ENCODE measurements at regions not wholly inside any gene's neighbourhood (a gene's known extent, or its start where the extent isn't known, plus 50 kb on each side); places are given as distances from the start of the nearest gene placed in this dataset.

- DNase-seq = no peak
Measured at GRCh38 chr7:45359250-45359649, 201.7 kb downstream of the RAMP3 start.

GRCh38 chr7:45359776-45360175 is 202.2 kb downstream of the RAMP3 start:
- no peak for DNase-seq

- no peak for DNase-seq
Measured at GRCh38 chr7:45363669-45364068, 206.1 kb downstream of the RAMP3 start.

GRCh38 chr7:45365341-45365740 is 207.8 kb downstream of the RAMP3 start:
- no peak for DNase-seq

GRCh38 chr7:45366475-45366874 is 207.7 kb upstream of the ADCY1 start:
- DNase-seq = no peak

- DNase-seq = no peak
Measured at GRCh38 chr7:45367026-45367425, 207.1 kb upstream of the ADCY1 start.

- no peak for DNase-seq
Measured at GRCh38 chr7:45368129-45368807, 205.9 kb upstream of the ADCY1 start.

GRCh38 chr7:45384499-45384898 is 189.7 kb upstream of the ADCY1 start:
- DNase-seq = no peak

- DNase-seq = no peak
Measured at GRCh38 chr7:45387837-45388236, 186.3 kb upstream of the ADCY1 start.

GRCh38 chr7:45389073-45389872 is 184.9 kb upstream of the ADCY1 start:
- DNase-seq = no peak

GRCh38 chr7:45390180-45390579 is 184.0 kb upstream of the ADCY1 start:
- no peak for DNase-seq

- DNase-seq = peak; percentile 8 to 44 (median 34)
Measured at GRCh38 chr7:45390731-45391130, 183.4 kb upstream of the ADCY1 start.

GRCh38 chr7:45391618-45392451 is 182.3 kb upstream of the ADCY1 start:
- DNase-seq = no peak

GRCh38 chr7:45394117-45394708 is 180.0 kb upstream of the ADCY1 start:
- no peak for DNase-seq

GRCh38 chr7:45399069-45399468 is 175.1 kb upstream of the ADCY1 start:
- DNase-seq = no peak

- no peak for DNase-seq
Measured at GRCh38 chr7:45400680-45401079, 173.5 kb upstream of the ADCY1 start.

- no peak for DNase-seq
Measured at GRCh38 chr7:45401155-45401554, 173.0 kb upstream of the ADCY1 start.

- DNase-seq = no peak
Measured at GRCh38 chr7:45401851-45402250, 172.3 kb upstream of the ADCY1 start.

- DNase-seq = peak; percentile 75 to 91 (median 90)
Measured at GRCh38 chr7:45402480-45403218, 171.5 kb upstream of the ADCY1 start.

- peak in 1 of 3 donors; percentile 10 for DNase-seq
Measured at GRCh38 chr7:45404622-45405021, 169.5 kb upstream of the ADCY1 start.

GRCh38 chr7:45407730-45408408 is 166.3 kb upstream of the ADCY1 start:
- DNase-seq = no peak

GRCh38 chr7:45408409-45408737 is 165.8 kb upstream of the ADCY1 start:
- no peak for DNase-seq

Data from suppressor macrophage treated with lipopolysaccharide for 1 hour (primary cell).